ENCODE measurements at regions not wholly inside any gene's neighbourhood (a gene's known extent, or its start where the extent isn't known, plus 50 kb on each side); places are given as distances from the start of the nearest gene placed in this dataset.
"Not testable (repeated sequence)": the region's sequence is repeated elsewhere in the genome, so short reads cannot be mapped to it uniquely, and the experiment has no call there.

DNA sequence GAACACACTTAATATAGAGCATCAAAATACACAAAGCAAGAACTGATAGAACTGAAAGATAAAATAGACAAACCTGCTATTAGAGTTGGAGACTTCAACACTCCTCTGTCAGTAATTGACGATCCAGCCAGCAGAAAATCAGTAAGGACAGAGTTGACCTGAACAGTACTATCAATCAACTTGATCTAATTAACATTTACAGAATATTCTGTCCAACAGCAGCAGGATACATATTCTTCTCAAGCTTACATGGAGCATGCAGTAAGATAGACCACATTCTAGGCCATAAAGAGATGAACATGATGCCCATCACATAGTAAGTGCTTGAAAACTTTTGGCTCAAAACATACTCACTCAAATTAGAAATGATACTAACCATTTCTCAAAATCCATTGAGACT, 196.7 kb upstream of the KLF3 start:
- no peak for DNase-seq (ENCODE audit: low read depth, low spot score)

DNA sequence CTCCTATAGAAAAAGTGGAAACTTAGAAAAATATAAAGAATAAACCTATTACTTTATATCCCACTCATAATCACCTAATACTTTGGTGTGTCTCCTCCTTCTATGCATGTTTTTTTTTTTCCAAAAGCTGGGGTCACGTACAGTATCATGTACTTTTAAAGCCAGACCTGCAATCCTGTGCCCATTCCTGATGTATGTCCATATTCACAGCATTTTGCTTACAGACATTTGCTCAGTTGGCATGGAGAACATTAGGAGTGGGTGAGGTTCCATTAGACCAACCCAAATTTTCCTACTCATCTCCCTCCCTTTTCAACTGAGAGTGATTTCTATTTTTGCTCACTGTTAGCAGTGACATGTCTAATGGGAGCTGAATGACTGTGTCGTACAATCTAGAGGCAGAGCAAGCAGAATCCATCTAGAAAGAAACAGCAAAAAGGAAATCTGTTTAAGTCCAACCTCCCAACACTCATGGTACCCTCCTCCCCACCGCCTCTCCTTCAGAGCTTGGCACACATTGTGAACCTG, 195.6 kb upstream of the KLF3 start:
- DNase-seq (ENCODE audit: low read depth, low spot score): no peak

DNA sequence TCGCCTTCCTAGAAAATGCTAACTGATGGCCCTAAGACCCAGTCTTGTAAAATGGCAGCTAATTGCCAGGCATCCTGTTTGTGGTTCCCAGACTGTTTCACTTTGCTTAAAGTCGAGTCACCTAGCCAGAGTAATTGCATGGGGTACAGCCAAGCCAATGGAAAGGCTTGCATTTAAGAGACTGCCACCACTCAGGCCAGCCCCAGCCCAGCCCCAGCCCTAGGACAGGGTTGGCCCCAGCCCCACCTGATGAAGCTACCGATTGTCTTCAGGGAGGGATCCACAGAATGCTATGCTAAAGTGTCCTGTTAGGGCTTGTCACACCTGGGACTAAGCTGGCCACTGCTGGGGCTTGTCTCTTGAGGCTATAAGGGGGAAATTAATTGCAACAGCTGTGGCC, 194.6 kb upstream of the KLF3 start:
- DNase-seq (ENCODE audit: low read depth, low spot score): no peak

DNA sequence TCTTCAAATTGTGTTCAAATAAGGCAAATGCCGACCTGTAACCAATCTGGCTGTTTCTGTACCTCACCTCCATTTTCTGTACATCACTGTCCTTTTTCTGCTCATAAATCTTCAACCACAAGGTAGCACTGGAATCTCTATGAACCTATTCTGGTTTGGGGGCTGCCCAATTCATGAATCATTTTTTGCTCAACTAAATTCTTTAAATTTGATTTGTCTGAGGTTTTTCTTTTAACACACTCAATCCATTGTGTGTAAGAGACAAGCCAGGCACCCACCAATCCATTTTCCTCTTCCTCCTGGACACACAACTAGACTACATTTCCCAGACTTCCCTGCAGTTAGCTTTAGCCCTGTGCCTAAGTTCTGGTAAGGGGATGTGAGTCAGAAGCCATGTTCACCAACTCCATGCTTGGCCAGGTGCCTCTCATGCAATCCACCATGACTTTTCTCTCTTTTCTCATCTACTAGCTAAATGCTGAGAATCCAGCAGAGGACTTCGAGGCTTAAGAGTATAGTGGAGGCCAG, 193.2 kb upstream of the KLF3 start:
- DNase-seq (ENCODE audit: low read depth, low spot score): no peak

DNA sequence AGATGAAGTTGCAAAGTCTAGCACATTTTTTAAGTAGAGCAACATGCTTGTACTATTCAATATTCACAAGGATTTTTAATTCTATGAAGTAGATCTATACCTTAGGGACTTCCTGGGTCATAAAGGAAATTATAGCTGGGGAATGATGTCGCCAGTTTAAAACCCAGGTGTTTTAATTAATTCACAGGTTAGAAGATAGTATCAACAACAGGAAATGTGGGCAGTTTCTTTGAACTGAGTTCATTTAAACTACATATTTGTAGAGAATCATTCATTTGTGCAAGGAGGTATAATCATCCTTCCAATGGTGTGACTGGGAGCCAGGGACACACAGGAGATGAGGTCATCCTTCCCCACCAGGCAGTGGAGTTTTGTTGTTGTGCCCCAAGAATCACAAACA, 181.3 kb upstream of the KLF3 start:
- no peak for DNase-seq (ENCODE audit: low read depth, low spot score)

DNA sequence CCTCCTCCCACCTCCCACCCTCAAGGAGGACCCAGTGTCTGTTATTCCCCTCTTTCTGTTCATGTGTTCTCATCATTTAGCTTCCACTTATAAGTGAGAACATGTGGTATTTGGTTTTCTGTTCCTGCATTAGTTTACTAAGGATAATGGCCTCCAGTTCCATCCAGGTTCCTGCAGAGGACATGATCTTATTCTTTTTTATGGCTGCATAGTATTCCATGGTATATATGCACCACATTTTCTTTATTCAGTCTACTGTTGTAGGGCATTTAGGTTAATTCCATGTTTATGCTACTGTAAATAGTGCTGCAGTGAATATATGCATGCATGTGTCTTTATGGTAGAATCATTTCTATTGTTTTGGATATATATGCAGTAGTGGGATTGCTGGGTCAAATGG, 180.4 kb upstream of the KLF3 start:
- not testable (repeated sequence) for DNase-seq (ENCODE audit: low read depth, low spot score)

DNA sequence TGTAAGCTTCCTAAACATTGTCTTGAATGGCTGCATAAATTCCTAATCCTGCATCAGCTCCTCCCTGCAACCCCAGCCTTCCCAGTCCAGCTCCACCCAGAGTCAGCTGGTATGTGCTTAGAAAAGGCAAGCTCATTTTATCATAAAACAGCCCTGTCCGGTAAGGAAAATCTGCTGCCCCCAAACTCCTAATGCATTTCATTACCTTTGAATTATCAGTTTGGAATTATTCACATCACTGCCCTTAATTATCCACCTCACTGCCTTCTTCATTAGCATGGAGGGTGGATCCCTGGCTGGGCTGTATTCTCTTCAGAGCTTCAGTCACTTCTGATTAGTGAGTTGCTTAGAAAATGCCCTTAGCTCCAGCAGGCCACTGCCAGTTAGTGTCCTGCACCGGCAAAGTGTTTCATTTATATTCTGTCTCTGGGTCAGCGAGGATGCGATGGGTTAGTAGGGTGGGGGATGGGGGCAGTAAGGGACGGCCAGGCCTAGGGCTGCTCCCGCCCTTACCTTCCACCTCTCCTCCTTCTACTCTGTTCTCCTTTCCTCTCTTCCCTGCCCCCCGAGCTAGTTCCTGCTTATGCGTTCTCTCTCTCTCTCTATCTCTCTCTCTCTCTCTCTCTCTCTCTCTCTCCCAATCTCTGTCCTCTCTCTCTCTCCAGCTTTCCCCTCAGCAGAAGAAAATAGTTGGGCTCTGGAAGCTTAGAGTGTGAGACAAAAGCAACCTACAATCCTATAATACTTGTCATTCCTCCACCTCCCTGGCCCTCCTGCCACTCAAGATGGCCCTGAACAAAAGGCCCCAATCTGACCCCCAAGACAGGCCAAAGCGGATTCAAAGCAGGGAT, 174.8 kb upstream of the KLF3 start:
- no peak for DNase-seq (ENCODE audit: low read depth, low spot score)

DNA sequence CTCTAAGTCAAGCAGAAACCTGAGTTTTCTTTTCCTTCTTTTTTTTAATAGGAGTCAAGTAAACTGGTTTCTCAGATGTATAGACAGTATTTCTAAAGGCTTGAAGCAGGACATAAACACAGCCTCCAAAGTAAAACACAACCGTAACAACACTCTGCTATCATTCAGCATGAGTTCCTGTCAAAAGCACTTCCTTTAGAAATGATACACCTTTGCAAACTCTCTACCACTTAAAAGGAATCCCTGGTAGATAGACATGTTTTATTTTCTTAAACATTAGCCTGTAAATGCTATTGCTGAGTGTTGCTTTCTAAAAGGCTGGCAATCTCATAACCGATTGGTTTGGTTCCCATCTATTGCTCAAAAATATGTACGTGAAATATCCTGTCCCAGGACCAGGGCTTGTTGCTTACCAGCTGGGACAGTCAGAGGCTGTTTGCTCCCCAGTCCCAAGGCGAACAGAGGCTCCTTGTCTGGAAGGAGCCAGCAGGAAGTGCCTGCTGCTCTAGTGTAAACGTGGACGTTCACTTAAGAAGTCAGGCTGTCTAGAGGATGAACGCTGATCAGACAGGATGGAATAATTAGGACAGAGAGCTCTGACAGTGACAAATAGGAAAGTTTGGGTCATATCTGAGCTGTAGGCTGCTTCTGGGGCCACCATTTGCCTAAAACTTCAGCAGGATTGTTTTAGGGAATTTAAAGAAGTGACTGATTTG, 173.9 kb upstream of the KLF3 start:
- DNase-seq (ENCODE audit: low read depth, low spot score): no peak

DNA sequence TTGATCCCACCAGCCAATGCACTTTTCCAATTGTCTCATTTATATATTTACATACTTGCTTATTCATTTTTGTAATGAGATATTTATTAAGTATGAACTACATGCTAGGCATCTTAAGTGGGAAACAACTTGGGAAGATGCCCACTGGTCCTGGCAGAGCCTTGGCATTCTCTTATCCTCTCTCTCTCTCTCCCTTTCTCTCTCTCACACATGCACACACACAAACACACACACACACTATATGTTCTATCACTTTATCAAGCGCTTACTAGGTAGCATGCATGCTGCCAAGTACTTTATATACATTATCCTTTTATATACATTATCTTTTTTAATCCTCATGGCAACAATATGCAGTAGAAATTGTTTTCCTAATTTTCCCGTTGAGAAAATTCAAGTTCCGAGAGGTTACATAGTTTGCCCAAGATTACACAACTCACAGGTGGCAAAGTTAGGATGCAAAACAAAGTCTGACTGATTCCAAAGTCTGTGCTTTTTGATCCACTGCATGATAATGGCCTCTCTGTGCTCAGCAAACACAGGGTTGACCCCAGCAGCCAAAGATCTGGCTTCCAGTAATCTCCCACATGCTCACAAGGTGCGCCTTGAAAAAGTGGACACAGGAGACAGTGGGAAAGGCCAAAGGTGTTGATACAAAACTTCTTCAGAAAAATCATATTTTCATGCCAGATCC, 173.1 kb upstream of the KLF3 start:
- DNase-seq (ENCODE audit: low read depth, low spot score): no peak

DNA sequence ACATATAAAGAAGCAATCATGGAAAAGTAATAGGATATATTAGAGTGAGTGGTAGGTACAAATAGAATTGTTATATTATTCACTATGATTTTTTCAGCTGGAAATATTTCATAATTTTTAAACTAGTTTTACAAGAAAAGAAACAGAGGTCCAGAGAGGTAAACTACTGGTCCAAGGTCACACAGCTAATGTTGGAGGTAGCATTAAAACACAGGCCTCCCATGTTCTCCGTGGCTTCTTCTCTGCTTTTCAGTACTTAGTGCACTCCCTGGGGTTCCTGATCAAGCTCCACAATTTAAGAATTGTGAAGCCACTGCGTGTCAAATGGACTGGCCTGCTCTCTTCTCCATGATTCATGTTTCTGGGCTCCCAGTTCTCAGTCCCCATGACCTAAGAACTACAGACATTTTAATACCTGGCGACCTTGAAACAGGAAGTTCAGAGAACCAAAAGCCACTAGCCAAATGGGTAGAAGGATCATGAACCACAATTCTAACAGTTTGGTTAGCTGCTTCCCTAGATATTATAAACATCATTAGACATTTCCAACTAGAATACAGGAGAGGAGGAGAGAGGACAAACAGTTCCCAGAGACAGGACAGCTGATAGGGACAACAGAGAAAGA, 172.0 kb upstream of the KLF3 start:
- no peak for DNase-seq (ENCODE audit: low read depth, low spot score)

DNA sequence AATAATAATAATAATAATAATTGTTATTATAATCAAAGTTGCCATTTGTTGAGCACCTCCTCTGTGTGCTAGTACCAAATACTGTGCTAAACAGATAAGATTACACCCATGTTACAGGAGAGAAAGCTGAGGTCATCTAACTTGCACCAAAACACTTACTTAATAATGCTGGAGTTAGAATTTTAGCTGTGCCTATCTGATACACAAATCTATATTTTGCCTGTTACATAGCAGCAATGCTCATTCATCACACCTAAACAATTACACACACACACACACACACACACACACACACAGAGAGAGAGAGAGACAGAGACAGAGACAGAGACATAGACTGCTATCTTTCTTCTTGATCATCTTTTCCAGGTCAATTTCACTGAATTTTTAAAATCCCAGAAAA, 170.9 kb upstream of the KLF3 start:
- DNase-seq (ENCODE audit: low read depth, low spot score): no peak

DNA sequence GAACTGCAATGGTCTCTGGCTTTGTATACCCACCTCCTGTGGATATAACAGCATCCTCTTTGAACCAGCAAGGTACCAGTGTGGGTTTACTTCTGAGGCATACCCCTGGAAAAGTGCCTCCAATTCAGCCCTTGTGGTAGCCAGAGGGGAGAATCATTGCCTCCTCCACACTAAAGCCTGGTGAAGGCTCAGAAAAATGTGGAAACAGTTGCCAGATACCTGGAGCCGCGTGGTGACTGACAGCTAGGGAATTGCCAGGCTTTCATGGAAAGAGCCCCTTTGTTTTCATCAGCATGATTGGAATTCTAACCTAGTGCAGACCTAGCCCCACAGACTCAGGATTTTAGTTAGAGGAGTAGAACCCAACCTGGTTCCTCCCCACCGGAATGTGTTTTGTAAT, 168.6 kb upstream of the KLF3 start:
- no peak for DNase-seq (ENCODE audit: low read depth, low spot score)

DNA sequence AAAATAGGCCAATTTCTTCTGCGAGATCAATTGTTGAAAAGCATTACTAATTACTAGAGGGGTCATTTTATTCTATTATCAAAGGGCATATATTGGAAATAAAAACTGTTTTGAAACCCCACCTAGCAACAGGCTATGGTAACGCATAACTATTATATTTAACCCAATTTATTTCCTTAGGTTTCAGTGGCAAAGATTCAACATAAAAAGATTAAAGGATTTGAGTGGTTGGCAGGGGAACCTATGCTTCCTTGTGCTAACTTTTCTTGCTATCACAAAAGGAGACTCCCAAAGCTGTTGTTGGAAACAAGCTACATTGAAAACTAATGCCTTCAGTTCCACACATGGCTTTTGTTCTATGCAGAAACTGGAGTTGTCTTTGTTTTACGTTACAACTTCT, 166.9 kb upstream of the KLF3 start:
- DNase-seq (ENCODE audit: low read depth, low spot score): no peak

DNA sequence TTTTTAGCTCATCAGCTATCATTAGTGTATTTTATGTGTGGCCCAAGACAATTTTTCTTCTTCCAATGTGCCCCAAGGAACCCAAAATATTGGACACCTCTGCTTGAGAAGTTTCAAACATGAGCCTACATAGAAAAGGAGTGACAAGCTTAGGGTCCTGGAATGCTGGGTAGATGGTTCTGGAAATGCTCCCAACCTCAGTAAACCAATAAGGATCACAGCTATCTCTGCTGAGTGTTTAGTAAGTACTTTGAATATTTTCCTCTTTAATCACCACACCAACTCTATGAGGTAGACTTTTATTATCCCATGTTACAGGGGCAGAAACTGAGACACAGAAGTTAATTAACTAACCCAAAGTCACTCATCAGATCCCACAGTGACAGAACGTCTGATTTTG, 164.9 kb upstream of the KLF3 start:
- no peak for DNase-seq (ENCODE audit: low read depth, low spot score)

DNA sequence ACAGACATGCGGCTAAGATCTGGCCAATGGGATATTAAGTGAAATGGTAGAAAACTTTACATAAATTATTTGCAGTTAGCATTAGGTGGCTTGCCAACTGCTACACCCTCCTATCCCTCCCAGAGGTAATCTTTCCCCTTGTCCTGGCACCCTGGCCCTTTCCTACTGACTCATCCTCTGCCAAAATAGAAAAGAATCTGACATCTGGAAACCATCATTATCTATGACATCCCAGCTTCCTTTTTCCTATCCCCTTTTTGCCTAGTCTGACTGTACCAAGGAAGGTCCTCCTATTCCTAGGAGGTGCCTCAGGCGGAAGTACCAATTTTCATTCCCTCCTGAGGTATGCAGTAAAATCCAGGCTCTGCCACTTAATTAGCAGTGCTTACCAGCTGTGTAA, 163.6 kb upstream of the KLF3 start:
- DNase-seq (ENCODE audit: low read depth, low spot score): no peak

DNA sequence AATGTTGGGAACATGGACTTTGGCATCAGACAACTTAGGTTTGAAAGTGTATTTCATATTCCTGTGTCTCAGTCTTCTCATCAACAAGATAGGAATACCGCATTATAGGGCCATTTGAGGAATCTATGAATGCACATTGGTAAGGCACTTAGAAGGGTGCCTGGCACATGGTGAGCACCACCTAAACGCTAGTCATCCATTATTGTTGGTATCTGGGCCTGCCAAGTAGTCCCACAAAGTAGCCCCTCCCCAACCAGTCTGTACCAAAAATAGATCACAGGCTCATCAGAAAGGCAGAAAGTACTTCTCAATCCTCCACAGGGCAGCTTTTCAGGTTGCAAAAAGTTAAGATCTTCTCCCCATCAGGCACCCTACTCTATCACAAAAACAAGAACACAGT, 162.3 kb upstream of the KLF3 start:
- DNase-seq (ENCODE audit: low read depth, low spot score): no peak

DNA sequence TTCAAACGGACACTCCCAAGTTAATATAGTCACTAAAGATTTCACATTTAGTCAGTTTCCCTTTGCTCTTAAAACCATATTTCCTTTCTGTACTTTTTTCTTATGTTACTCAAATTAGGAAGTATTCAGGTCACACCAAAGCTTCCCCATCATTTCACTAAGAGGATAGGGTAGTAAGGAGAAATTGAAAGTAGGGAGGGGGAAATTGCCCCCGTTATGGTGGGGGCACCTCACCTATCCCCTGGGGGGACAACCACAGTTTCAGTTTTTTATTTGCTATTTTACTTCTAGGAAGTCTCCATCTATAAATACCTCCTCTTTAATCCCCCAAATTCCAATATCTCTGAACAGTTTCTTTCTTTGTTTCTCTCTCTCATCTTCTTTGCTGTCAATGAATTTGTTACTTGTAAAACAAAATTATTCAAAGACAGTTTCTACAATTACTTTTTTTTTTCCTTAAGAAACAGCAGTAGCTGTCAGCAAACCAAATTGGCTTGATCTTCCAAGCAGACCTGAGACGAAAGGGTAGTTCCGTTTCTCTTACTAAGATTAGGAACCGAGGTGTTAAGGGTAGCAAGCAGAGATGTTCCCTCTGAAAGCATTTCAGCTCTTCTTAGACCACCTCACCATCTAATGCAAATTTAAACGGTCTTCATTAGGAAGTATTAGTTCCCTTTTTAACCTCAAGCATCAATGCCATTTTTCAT, 160.2 kb upstream of the KLF3 start:
- no peak for DNase-seq (ENCODE audit: low read depth, low spot score)

DNA sequence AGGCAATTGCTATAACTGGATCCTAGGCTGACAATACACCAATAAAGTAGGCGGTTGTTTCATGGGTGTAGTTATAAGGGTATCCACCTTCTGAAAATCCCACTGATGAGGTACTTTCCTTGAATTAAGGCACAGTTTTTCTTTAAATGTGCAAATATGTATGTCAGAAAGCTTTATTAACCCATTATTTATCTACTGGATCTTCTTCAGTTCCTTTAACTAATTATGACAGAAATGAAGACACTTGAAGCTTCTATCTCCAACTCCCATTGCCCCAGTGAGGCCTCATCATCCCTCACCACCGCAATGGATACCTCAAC, 159.6 kb upstream of the KLF3 start:
- no peak for DNase-seq (ENCODE audit: low read depth, low spot score)

DNA sequence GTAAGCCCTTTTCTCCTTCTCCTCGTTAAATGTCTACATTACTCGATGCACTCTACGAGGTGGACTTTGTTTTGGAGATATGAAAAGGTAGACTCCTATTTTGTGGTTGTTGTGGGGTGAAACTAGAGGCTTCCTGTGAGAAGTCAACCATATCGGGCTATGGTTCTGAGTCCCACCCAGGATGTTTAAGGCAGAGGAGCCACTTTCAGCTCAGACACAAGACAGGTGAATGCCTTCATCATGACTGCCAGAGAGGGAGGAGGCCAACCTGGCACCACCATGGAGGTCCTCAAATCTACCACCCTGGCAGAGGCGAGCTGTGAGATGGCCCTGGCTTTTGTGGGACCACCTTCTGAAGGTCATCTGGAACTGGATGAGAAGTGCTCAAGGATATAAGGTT, 154.4 kb upstream of the KLF3 start:
- no peak for DNase-seq (ENCODE audit: low read depth, low spot score)

DNA sequence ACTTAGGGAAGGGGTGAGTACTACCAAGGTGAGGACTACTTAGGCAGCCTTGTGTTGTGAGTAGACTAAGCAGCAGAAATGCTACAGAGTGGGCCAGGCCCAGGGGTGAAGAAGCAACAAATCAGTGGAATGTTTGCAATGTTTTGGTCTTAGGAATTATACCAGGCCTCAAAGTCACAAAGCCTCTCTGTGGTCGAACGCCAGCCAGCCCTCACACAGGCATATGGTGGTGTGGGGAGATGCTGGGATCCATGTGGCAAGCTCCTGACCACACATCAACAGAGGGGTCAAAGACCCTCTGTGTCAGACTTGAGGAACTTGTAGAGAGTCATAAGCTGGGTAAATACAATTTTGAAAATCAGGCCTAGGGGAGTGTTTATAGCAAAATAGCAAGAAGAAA, 153.8 kb upstream of the KLF3 start:
- DNase-seq (ENCODE audit: low read depth, low spot score): no peak

DNA sequence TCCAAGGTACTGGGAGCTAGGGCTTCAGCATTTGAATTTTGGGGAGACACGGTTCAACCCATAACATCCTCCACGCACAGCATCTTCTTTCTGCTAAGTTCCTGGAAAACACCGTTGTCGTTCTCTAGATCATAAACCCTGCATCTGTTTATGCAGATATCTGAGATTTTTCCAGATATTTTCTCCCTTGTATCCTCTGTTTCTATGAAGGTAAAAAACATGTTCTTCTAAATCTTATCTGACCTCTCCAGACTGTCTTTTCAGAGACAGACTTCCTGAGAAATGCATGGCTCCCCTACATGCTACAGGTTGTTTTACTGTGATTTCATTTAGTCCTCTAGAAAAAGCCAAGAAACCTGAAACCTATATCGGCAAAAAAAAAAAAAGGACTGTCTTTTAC, 152.3 kb upstream of the KLF3 start:
- no peak for DNase-seq (ENCODE audit: low read depth, low spot score)

Measured in activated naive CD8-positive, alpha-beta T cell treated with anti-CD3 and anti-CD28 coated beads, Interleukin-2, amount 50 U/mL, for 16 hours (primary cell).